B cell (primary cell): ENCODE measurements at regions not wholly inside any gene's neighbourhood (a gene's known extent, or its start where the extent isn't known, plus 50 kb on each side); places are given as distances from the start of the nearest gene placed in this dataset.

Source experiments
- ATAC-seq: fragments of 200-7000 bp; cut with Tn5 transposase; one replicate; pipeline ENCODE4 v1.10.0; 2021; ENCODE audit warnings: low read depth, mild to moderate bottlenecking, moderate number of reproducible peaks, moderate library complexity
- CTCF ChIA-PET: fragments of 350-600 bp; sonication (Branson Sonifier 250); formaldehyde crosslinking; loops from one replicate; lab custom pipeline; 2021; ENCODE audit warnings: antibody characterized with exemption, inconsistent platforms; lab: Charles Lee
- POLR2A ChIA-PET: fragments of 350-600 bp; sonication (Branson Sonifier 250); formaldehyde crosslinking; loops from one replicate; lab custom pipeline; 2021; ENCODE audit warnings: antibody characterized with exemption; lab: Charles Lee
- DNase-seq: peaks from one replicate; pipeline ENCODE4 v3.0.0; 2013
- H2AFZ ChIP-seq: 2 replicates; pipeline ENCODE4 v1.6.1; 2012; ENCODE audit warnings: mild to moderate bottlenecking, low read depth, low read length; ENCODE audit not compliant: insufficient read depth, poor library complexity, severe bottlenecking
- H3K27ac ChIP-seq, 2 donors: 1 replicate in 1 of 2; 2 replicates in 1 of 2; pipeline ENCODE4 v1.5.1; 2012 to 2013; ENCODE audit warnings: low read length in 2 of 2, mild to moderate bottlenecking in 2 of 2, moderate library complexity in 1 of 2
- H3K27me3 ChIP-seq, 4 experiments: fragments of 200-600 bp in 1 of 4; sonication (generic) in 1 of 4; replicated peaks in 1 of 4; 1 replicate in 2 of 4; 2 replicates in 2 of 4; pipeline versions ENCODE4 v1.6.1 to v1.7.0; 2013 to 2016; ENCODE audit warnings: low read length in 3 of 4, mild to moderate bottlenecking in 2 of 4, mixed read lengths in 1 of 4, moderate library complexity in 1 of 4; ENCODE audit not compliant: insufficient read depth in 4 of 4, control insufficient read depth in 3 of 4; ENCODE audit errors: control extremely low read depth in 1 of 4
- H3K36me3 ChIP-seq, 2 experiments: replicated peaks in 1 of 2; 1 replicate in 1 of 2; 2 replicates in 1 of 2; pipeline versions ENCODE4 v1.6.1 to v1.7.1; 2013; ENCODE audit warnings: low read length in 1 of 2; ENCODE audit not compliant: insufficient read depth in 2 of 2, control insufficient read depth in 1 of 2; ENCODE audit errors: control extremely low read depth in 1 of 2, extremely low read depth in 1 of 2
- H3K4me1 ChIP-seq, 2 donors: fragments of 200-600 bp in 1 of 2; sonication (generic) in 1 of 2; 1 replicate in 1 of 2; 2 replicates in 1 of 2; pipeline versions ENCODE4 v1.5.1 to v1.6.1; 2013 to 2017; ENCODE audit warnings: low read length in 2 of 2; ENCODE audit not compliant: control insufficient read depth in 2 of 2, insufficient read depth in 2 of 2
- H3K4me2 ChIP-seq: replicated peaks from 2 replicates; pipeline ENCODE3; 2012; ENCODE audit warnings: mild to moderate bottlenecking, low read depth, low read length; ENCODE audit not compliant: poor library complexity, severe bottlenecking
- H3K4me3 ChIP-seq, 5 experiments: fragments of 200-600 bp in 1 of 5; sonication (generic) in 1 of 5; 1 replicate in 3 of 5; 2 replicates in 2 of 5; pipeline versions ENCODE4 v1.5.1 to v1.7.0; 2011 to 2016; ENCODE audit warnings: low read length in 4 of 5, mild to moderate bottlenecking in 4 of 5, low read depth in 2 of 5, control low read depth in 1 of 5, moderate library complexity in 1 of 5; ENCODE audit not compliant: insufficient read depth in 1 of 5; ENCODE audit errors: control extremely low read depth in 1 of 5, extremely low read depth in 1 of 5
- H3K79me2 ChIP-seq: fragments of 200-600 bp; sonication (generic); one replicate; pipeline ENCODE4 v1.6.0; 2016; ENCODE audit warnings: low read length; ENCODE audit not compliant: control insufficient read depth, insufficient read depth
- H3K9ac ChIP-seq: fragments of 200-600 bp; sonication (generic); 2 replicates; pipeline ENCODE4 v1.6.1; 2017; ENCODE audit warnings: mild to moderate bottlenecking, low read length, moderate library complexity
- H3K9me3 ChIP-seq, 3 donors: one replicate each; pipeline versions ENCODE4 v1.6.1 to v1.7.1; 2013; ENCODE audit warnings: low read length in 2 of 3; ENCODE audit not compliant: control insufficient read depth in 2 of 3, insufficient read depth in 1 of 3; ENCODE audit errors: control extremely low read depth in 1 of 3
- H4K20me1 ChIP-seq: 2 replicates; pipeline ENCODE4 v1.6.0; 2012; ENCODE audit warnings: mild to moderate bottlenecking, low read length; ENCODE audit not compliant: insufficient read depth, control insufficient read depth, poor library complexity, severe bottlenecking
- H3K27ac Mint-ChIP-seq: one replicate; pipeline ENCODE4 v1.8.0; 2021; ENCODE audit warnings: mixed read lengths
- H3K27me3 Mint-ChIP-seq: one replicate; pipeline ENCODE4 v1.8.0; 2021; ENCODE audit warnings: mixed read lengths
- H3K4me1 Mint-ChIP-seq: one replicate; pipeline ENCODE4 v1.8.0; 2021; ENCODE audit warnings: mixed read lengths
- H3K4me3 Mint-ChIP-seq: one replicate; pipeline ENCODE4 v1.8.0; 2021; ENCODE audit warnings: mixed read lengths
- H3K9me3 Mint-ChIP-seq: one replicate; pipeline ENCODE4 v1.8.0; 2022; ENCODE audit warnings: mixed read lengths; ENCODE audit not compliant: insufficient read depth
- EZH2 ChIP-seq: IDR thresholded peaks from 2 replicates; pipeline ENCODE4 v1.6.1; 2012; ENCODE audit warnings: borderline replicate concordance, low read depth, mild to moderate bottlenecking, moderate library complexity, low read length; ENCODE audit not compliant: insufficient read depth, poor library complexity, severe bottlenecking
- WGBS: methylation state at CpG from one replicate; pipeline ENCODE4 v1.1.5; 2013; ENCODE audit warnings: missing lambda C conversion rate; ENCODE audit not compliant: insufficient coverage; 5-methylcytosine and 5-hydroxymethylcytosine counted together
- intact Hi-C: fragments of 100-400 bp; cut with micrococcal nuclease; formaldehyde crosslinking; loops from one replicate; pipeline ENCODE4 v1.10.0; 2022
- TF ChIP-seq, protein P1 (sequence below): fragments of 200-600 bp; IDR thresholded peaks from one replicate; pipeline ENCODE4 v1.8.0; 2022; ENCODE audit warnings: antibody characterized with exemption, mild to moderate bottlenecking

DNA sequence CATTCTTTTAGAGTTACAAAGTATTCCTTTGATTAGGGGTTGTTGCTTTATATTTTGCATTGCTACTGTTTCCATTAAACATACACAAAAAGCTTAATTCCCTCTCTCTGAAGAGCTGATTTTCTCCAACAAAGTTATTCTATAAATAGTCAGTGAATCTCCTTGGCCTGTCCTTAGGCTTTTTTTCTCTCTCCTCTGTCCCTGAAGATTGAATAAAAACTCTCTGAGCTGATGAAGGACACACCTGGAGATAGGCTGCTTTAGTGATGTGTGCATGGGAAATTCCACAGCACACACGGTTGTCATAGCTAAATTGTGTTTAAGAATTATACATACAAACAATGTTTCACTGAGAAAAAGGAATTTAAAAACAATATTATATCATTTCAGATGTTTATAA lies 90.5 kb upstream of the TMEM106B start:
- no peaks in the 10 kb centered on the region for H3K9me3 ChIP-seq
- no peak overlapping the region for H3K27ac ChIP-seq
- H3K9me3 Mint-ChIP-seq: no peaks in the 10 kb centered on the region
- TF ChIP-seq, protein P1, sequence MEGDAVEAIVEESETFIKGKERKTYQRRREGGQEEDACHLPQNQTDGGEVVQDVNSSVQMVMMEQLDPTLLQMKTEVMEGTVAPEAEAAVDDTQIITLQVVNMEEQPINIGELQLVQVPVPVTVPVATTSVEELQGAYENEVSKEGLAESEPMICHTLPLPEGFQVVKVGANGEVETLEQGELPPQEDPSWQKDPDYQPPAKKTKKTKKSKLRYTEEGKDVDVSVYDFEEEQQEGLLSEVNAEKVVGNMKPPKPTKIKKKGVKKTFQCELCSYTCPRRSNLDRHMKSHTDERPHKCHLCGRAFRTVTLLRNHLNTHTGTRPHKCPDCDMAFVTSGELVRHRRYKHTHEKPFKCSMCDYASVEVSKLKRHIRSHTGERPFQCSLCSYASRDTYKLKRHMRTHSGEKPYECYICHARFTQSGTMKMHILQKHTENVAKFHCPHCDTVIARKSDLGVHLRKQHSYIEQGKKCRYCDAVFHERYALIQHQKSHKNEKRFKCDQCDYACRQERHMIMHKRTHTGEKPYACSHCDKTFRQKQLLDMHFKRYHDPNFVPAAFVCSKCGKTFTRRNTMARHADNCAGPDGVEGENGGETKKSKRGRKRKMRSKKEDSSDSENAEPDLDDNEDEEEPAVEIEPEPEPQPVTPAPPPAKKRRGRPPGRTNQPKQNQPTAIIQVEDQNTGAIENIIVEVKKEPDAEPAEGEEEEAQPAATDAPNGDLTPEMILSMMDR: no peak
- TF ChIP-seq EZH2: no peak
- no peak overlapping the region for H3K4me2 ChIP-seq
- H4K20me1 ChIP-seq: no peaks in the 10 kb centered on the region
- WGBS: no CpG with 5 or more reads among the region's 1 CpG
- DNase-seq: no peak
- no peak overlapping the region for H2AFZ ChIP-seq
- H3K27me3 Mint-ChIP-seq: peaks cover 6% of the 10 kb centered on the region
- ATAC-seq: no peak
- intact Hi-C loops: no loop called here
- H3K79me2 ChIP-seq: no peaks in the 10 kb centered on the region
- no peak overlapping the region for H3K4me3 ChIP-seq
- no peaks in the 10 kb centered on the region for H3K4me1 Mint-ChIP-seq
- H3K4me1 ChIP-seq: no peaks in the 10 kb centered on the region
- no peaks in the 10 kb centered on the region for H3K36me3 ChIP-seq
- ChIA-PET POLR2A (no interaction called here), CTCF (no interaction called here)
- H3K27ac Mint-ChIP-seq: no peak overlapping the region
- H3K27me3 ChIP-seq: no peaks in the 10 kb centered on the region
- no peak overlapping the region for H3K9ac ChIP-seq
- H3K4me3 Mint-ChIP-seq: no peak overlapping the region

DNA sequence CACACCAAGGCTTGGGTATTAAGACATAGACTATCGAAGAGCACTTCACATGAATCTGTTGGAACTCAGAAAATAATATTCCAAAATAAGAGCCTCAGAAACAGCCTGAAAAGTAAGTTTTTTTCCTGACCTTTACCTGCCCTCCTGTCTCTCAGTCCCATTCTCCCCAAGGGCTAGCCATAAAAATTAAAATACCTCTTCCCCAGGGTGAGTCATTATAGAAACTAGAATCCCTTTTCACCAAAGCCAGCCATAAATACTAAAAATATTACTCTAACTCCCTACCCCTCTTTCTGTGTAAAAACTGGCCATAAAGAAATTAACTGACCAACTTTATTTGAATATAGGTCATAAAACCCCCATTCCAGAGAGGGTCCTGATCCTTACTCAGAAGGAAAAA lies 87.9 kb upstream of the TMEM106B start:
- Histone ChIP-seq H3K4me2 (no peak overlapping the region), H3K4me1 (no peaks in the 10 kb centered on the region), H3K9ac (no peak overlapping the region), H4K20me1 (no peaks in the 10 kb centered on the region), H3K27me3 (no peaks in the 10 kb centered on the region), H3K27ac (no peak overlapping the region), H2AFZ (no peak overlapping the region), H3K79me2 (no peaks in the 10 kb centered on the region), H3K9me3 (no peaks in the 10 kb centered on the region), H3K4me3 (no peak overlapping the region), H3K36me3 (no peaks in the 10 kb centered on the region)
- peaks cover 10% of the 10 kb centered on the region for H3K27me3 Mint-ChIP-seq
- ChIA-PET CTCF (no interaction called here), POLR2A (no interaction called here)
- no peak overlapping the region for H3K4me3 Mint-ChIP-seq
- ATAC-seq (no peak), DNase-seq (no peak)
- 67% methylated on average over 1 of the region's 1 CpG for WGBS
- intact Hi-C loops: no loop called here
- TF ChIP-seq, protein P1: no peak
- TF ChIP-seq EZH2: no peak
- H3K4me1 Mint-ChIP-seq: no peaks in the 10 kb centered on the region
- H3K9me3 Mint-ChIP-seq: no peaks in the 10 kb centered on the region
- no peak overlapping the region for H3K27ac Mint-ChIP-seq
